Gastroesophageal sphincter (tissue), 3 donors: ENCODE measurements at regions not wholly inside any gene's neighbourhood (a gene's known extent, or its start where the extent isn't known, plus 50 kb on each side); places are given as distances from the start of the nearest gene placed in this dataset.

ENCODE experiments used
- EP300 ChIP-seq: sonication (generic); formaldehyde crosslinking; IDR thresholded peaks from one replicate; pipeline ENCODE4 v1.6.1; 2017; ENCODE audit warnings: antibody characterized with exemption, mild to moderate bottlenecking
- POLR2A ChIP-seq, 2 donors: fragments of 450-650 bp; IDR thresholded peaks; one replicate each; pipeline ENCODE4 v1.6.1; 2017; ENCODE audit warnings: antibody characterized with exemption in 2 of 2, mild to moderate bottlenecking in 2 of 2, moderate library complexity in 1 of 2
- POLR2AphosphoS5 ChIP-seq: sonication (generic); formaldehyde crosslinking; IDR thresholded peaks from one replicate; pipeline ENCODE4 v1.6.1; 2017; ENCODE audit warnings: antibody characterized with exemption
- TF ChIP-seq, protein P1 (sequence below), 4 experiments: fragments of 200-600 bp in 2 of 4; fragments of 450-650 bp in 2 of 4; sonication (generic) in 1 of 4; IDR thresholded peaks; one replicate each; pipeline ENCODE4 v1.5.1; 2017 to 2019; ENCODE audit warnings: antibody characterized with exemption in 4 of 4, mild to moderate bottlenecking in 2 of 4, moderate library complexity in 2 of 4

DNA sequence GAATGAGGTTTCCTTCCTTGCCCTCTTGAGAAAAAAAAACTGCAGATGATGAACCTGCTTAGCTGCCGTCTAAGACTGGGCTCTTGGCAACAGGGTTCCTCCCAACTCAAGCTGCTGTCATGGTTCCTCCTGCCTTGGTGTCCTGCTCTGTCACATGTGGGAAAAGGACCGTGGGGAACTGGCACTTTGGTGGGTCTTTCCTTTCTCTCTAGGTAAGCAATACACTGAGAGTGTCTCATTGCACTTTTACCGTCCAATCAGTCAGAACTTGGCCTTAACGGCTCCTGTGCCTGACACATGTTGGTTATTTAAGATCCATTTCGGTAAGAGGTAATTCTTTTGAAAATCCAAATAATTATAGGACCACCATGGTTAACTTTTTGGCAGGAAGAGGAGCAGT, 60.8 kb upstream of the RNF152 start:
- TF ChIP-seq, protein P1, sequence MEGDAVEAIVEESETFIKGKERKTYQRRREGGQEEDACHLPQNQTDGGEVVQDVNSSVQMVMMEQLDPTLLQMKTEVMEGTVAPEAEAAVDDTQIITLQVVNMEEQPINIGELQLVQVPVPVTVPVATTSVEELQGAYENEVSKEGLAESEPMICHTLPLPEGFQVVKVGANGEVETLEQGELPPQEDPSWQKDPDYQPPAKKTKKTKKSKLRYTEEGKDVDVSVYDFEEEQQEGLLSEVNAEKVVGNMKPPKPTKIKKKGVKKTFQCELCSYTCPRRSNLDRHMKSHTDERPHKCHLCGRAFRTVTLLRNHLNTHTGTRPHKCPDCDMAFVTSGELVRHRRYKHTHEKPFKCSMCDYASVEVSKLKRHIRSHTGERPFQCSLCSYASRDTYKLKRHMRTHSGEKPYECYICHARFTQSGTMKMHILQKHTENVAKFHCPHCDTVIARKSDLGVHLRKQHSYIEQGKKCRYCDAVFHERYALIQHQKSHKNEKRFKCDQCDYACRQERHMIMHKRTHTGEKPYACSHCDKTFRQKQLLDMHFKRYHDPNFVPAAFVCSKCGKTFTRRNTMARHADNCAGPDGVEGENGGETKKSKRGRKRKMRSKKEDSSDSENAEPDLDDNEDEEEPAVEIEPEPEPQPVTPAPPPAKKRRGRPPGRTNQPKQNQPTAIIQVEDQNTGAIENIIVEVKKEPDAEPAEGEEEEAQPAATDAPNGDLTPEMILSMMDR (IDR thresholded peaks at IDR 0.05), result no peak
- TF ChIP-seq POLR2A (IDR thresholded peaks at IDR 0.05) (no peak), POLR2AphosphoS5 (no peak), EP300 (no peak)
